ENCODE measurements at regions not wholly inside any gene's neighbourhood (a gene's known extent, or its start where the extent isn't known, plus 50 kb on each side); places are given as distances from the start of the nearest gene placed in this dataset.

DNA sequence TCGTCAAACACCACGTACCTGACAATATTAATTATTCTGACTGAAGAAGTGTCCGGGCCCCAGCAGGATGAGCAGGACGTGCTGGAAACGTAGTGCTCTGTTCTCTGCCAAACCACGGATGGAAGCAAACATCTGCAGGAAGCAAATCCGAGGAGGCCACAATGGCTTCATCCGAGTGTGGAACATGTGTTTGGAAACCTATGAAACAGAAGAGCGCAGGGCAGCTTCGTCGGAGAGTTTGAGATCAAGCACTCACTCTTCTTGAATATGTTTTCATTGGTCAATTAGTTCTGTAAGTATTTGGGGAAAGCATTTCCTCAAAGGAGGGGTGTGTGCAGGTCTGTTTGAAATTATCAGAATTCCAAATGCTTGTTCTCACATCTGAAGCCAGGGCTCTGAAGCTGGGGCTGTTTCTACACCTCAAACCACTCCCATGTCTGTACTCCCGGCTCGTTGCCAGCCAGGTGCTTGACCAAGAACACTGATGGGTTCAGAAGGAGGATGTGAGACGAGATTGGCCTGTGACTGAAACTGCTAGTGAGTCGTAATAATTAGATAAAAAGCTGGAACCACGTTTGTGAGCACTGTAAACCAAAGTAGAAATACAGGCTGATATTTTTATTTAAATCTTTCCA lies 356.6 kb upstream of the SALL3 start:
- H3K36me3 ChIP-seq (ENCODE audit: control insufficient read depth in 2 of 2, extremely low read depth in 1 of 2, insufficient read depth in 1 of 2, low read length in 1 of 2) = no peaks in the 10 kb centered on the region
- WGBS (ENCODE audit: insufficient coverage) = 79% methylated on average over 8 of the region's 16 CpGs
- H3K27ac ChIP-seq (ENCODE audit: low read length) = no peak overlapping the region
- Mint-ChIP-seq H3K36me3 (no peaks in the 10 kb centered on the region), H3K27ac (no peak overlapping the region), H3K4me1 (peaks cover 0 to 11% (median 0%) of the 10 kb centered on the region in 3 donors), H3K9me3 (peaks cover 0 to 3% (median 0%) of the 10 kb centered on the region in 3 donors), H3K27me3 (peaks cover 4 to 29% of the 10 kb centered on the region in 2 donors), H3K4me3 (no peak overlapping the region)
- no peak overlapping the region for H3K4me3 ChIP-seq (ENCODE audit: control insufficient read depth in 1 of 2, extremely low read depth in 1 of 2, low read length in 1 of 2)
- ChIA-PET CTCF (no interaction called here), POLR2A (no interaction called here)
- H3K27me3 ChIP-seq (replicated peaks in 1 of 2; ENCODE audit: control insufficient read depth in 2 of 2, extremely low read depth in 1 of 2, insufficient read depth in 2 of 2, low read length in 1 of 2) = peaks cover 0 to 19% of the 10 kb centered on the region in 2 experiments
- DNase-seq = no peak
- H3K4me1 ChIP-seq (ENCODE audit: control insufficient read depth in 1 of 2, extremely low read depth in 1 of 2, insufficient read depth in 2 of 2, low read length in 2 of 2) = no peaks in the 10 kb centered on the region
- no peak for ATAC-seq (replicated peaks in 1 of 4)
- no peaks in the 10 kb centered on the region for H3K9me3 ChIP-seq

DNA sequence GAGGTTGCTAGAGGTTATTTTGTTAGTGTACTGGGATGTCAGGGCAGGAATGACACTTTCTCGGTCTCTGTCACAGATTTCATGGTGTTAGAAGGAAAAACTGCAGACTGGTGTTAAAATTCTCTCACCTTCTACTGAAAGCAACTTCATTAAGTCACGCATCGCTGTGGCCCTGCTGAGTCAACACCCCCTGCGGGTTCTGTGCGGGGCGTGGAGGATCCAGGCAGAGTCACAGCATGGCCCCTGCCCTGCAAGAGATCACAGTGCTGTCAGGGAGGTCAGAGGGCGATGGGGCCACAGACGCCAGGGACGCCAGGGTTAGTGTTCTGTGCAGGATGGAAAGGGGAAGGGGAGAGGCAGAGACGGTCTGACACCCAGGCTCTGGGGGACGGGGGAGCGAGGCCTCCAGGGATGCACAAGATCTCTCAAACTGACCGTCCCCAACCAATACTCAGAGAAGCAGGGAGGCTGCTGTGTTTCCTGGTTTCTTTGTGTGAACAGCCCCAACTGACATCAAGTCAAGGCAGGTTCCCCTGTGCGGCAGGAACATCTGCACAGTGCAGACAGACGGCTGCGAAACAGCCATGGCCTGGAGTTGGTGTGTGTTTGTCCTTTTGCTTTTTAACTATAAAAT lies 354.9 kb upstream of the SALL3 start:
- DNase-seq (no peak), ATAC-seq (replicated peaks in 1 of 4) (no peak)
- H3K4me1 Mint-ChIP-seq = peaks cover 0 to 11% (median 0%) of the 10 kb centered on the region in 3 donors
- H3K27ac Mint-ChIP-seq = peak overlapping the region in 1 of 2 donors; percentile 11
- ChIA-PET POLR2A (no interaction called here), CTCF (no interaction called here)
- H3K27ac ChIP-seq (ENCODE audit: low read length) = no peak overlapping the region
- H3K36me3 ChIP-seq (ENCODE audit: control insufficient read depth in 2 of 2, extremely low read depth in 1 of 2, insufficient read depth in 1 of 2, low read length in 1 of 2) = no peaks in the 10 kb centered on the region
- H3K9me3 Mint-ChIP-seq = no peaks in the 10 kb centered on the region
- H3K4me3 Mint-ChIP-seq = no peak overlapping the region
- no peaks in the 10 kb centered on the region for H3K9me3 ChIP-seq
- H3K27me3 ChIP-seq (replicated peaks in 1 of 2; ENCODE audit: control insufficient read depth in 2 of 2, extremely low read depth in 1 of 2, insufficient read depth in 2 of 2, low read length in 1 of 2) = peaks cover 0 to 14% of the 10 kb centered on the region in 2 experiments
- H3K4me1 ChIP-seq (ENCODE audit: control insufficient read depth in 1 of 2, extremely low read depth in 1 of 2, insufficient read depth in 2 of 2, low read length in 2 of 2) = no peaks in the 10 kb centered on the region
- H3K27me3 Mint-ChIP-seq = peaks cover 4 to 27% of the 10 kb centered on the region in 2 donors
- H3K4me3 ChIP-seq (ENCODE audit: control insufficient read depth in 1 of 2, extremely low read depth in 1 of 2, low read length in 1 of 2) = no peak overlapping the region
- H3K36me3 Mint-ChIP-seq = no peaks in the 10 kb centered on the region
- 45% methylated on average over 8 of the region's 16 CpGs for WGBS (ENCODE audit: insufficient coverage)

DNA sequence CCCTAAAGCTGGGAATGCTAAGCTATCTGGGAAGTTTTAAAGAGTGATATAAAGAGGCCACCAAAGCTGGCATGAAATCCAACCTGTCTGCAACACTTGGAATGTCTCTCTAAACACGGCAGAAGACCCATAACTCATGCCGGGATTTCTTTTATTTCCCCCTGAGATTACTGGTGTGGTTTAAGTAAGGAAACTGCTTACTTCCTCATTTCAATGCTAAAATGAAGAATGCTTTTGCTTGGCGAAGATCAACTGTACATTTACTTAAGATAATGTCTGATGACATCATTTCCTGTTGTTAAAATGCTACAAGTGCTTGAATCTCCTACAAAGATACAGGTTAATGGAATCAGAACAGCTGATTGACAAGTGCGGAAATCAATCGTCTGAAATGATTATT lies 353.8 kb upstream of the SALL3 start:
- Mint-ChIP-seq H3K27me3 (peaks cover 4 to 27% of the 10 kb centered on the region in 2 donors), H3K4me3 (no peak overlapping the region), H3K9me3 (peaks cover 0 to 8% (median 0%) of the 10 kb centered on the region in 3 donors), H3K36me3 (no peaks in the 10 kb centered on the region), H3K27ac (peak overlapping the region in 1 of 2 donors; percentile 5), H3K4me1 (peaks cover 0 to 11% (median 0%) of the 10 kb centered on the region in 3 donors)
- ATAC-seq (replicated peaks in 1 of 4) (no peak), DNase-seq (no peak)
- CTCF ChIA-PET = no interaction called here
- Histone ChIP-seq H3K4me1 (ENCODE audit: control insufficient read depth in 1 of 2, extremely low read depth in 1 of 2, insufficient read depth in 2 of 2, low read length in 2 of 2) (no peaks in the 10 kb centered on the region), H3K27ac (ENCODE audit: low read length) (no peak overlapping the region), H3K4me3 (ENCODE audit: control insufficient read depth in 1 of 2, extremely low read depth in 1 of 2, low read length in 1 of 2) (no peak overlapping the region), H3K9me3 (no peaks in the 10 kb centered on the region), H3K27me3 (replicated peaks in 1 of 2; ENCODE audit: control insufficient read depth in 2 of 2, extremely low read depth in 1 of 2, insufficient read depth in 2 of 2, low read length in 1 of 2) (peaks cover 0 to 14% of the 10 kb centered on the region in 2 experiments), H3K36me3 (ENCODE audit: control insufficient read depth in 2 of 2, extremely low read depth in 1 of 2, insufficient read depth in 1 of 2, low read length in 1 of 2) (no peaks in the 10 kb centered on the region)
- no CpG with 5 or more reads among the region's 5 CpGs for WGBS (ENCODE audit: insufficient coverage)
- POLR2A ChIA-PET = no interaction called here

DNA sequence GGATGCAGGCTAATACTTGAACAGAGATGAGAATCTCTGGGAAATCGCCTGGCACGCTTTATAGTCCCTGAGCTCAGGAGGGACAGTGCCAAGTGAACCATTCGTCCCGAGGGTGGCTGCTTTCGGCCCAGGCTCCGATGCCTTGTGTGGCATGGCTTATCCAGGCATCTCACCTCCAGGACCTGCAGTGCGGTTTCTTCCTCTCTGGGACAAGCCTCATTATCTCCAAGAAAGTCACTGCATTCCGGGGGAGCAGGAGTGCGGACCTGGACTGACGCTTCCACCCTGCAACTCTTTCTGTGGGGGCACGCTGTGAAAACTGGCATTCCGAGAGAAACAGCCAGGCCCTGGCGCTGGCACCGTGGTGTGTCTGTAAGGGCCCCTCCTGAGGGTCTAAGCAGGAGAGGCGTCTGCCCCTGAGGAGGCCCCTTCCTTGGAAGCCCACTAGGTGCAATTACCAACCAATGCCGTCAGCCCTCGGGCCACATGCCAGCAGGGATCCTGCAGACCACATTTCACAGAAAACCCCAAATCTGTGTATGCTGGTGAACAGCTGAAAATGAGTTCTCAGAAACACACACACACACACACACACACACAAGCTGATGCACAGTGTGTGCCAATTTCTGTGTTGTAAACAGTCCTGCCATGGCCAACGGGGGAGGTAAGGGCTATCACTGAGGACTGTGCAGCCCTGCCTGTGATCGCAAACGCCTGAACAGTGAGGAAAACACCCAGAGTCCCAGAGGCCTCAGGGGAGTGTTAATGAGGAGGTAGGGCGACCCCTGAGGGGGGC lies 351.9 kb upstream of the SALL3 start:
- H3K36me3 ChIP-seq (ENCODE audit: control insufficient read depth in 2 of 2, extremely low read depth in 1 of 2, insufficient read depth in 1 of 2, low read length in 1 of 2) = no peaks in the 10 kb centered on the region
- H3K27me3 Mint-ChIP-seq = peaks cover 4 to 25% of the 10 kb centered on the region in 2 donors
- no peak overlapping the region for H3K27ac ChIP-seq (ENCODE audit: low read length)
- H3K4me1 Mint-ChIP-seq = peaks cover 0 to 11% (median 0%) of the 10 kb centered on the region in 3 donors
- no peaks in the 10 kb centered on the region for H3K36me3 Mint-ChIP-seq
- H3K4me3 Mint-ChIP-seq = no peak overlapping the region
- H3K4me3 ChIP-seq (ENCODE audit: control insufficient read depth in 1 of 2, extremely low read depth in 1 of 2, low read length in 1 of 2) = no peak overlapping the region
- ChIA-PET CTCF (no interaction called here), POLR2A (no interaction called here)
- no peaks in the 10 kb centered on the region for H3K9me3 ChIP-seq
- no peaks in the 10 kb centered on the region for H3K4me1 ChIP-seq (ENCODE audit: control insufficient read depth in 1 of 2, extremely low read depth in 1 of 2, insufficient read depth in 2 of 2, low read length in 2 of 2)
- DNase-seq (no peak), ATAC-seq (replicated peaks in 1 of 4) (no peak)
- H3K27me3 ChIP-seq (replicated peaks in 1 of 2; ENCODE audit: control insufficient read depth in 2 of 2, extremely low read depth in 1 of 2, insufficient read depth in 2 of 2, low read length in 1 of 2) = peaks cover 0 to 9% of the 10 kb centered on the region in 2 experiments
- H3K9me3 Mint-ChIP-seq = peaks cover 0 to 20% (median 0%) of the 10 kb centered on the region in 3 donors
- no peak overlapping the region for H3K27ac Mint-ChIP-seq
- 85% methylated on average over 16 of the region's 21 CpGs for WGBS (ENCODE audit: insufficient coverage)

DNA sequence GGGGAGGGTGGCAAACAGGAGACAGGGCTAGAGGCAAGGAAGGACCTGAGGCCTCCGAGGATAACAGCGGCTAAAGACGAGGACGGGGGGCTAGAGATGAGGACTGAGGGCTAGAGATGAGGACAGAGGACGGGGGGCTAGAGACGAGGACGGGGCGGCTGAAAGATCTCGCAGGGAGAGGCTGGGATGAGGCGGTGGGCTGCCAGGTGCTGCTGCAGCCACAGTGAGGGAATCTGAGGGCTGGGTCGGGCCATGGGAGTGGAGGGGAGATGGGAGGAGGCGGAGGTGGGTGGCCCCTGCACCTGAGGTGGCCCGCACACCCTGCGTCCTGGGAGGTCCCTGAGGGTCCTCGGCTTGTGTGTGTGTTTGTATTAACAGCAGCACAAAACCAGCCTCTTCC lies 350.2 kb upstream of the SALL3 start:
- ChIA-PET POLR2A (no interaction called here), CTCF (no interaction called here)
- Mint-ChIP-seq H3K27ac (no peak overlapping the region), H3K9me3 (peaks cover 0 to 20% (median 0%) of the 10 kb centered on the region in 3 donors), H3K4me3 (no peak overlapping the region), H3K27me3 (peaks cover 4 to 15% of the 10 kb centered on the region in 2 donors), H3K4me1 (peaks cover 6 to 18% (median 6%) of the 10 kb centered on the region in 3 donors), H3K36me3 (no peaks in the 10 kb centered on the region)
- H3K27ac ChIP-seq (ENCODE audit: low read length) = no peak overlapping the region
- H3K4me3 ChIP-seq (ENCODE audit: control insufficient read depth in 1 of 2, extremely low read depth in 1 of 2, low read length in 1 of 2) = no peak overlapping the region
- H3K9me3 ChIP-seq = no peaks in the 10 kb centered on the region
- DNase-seq (no peak), ATAC-seq (replicated peaks in 1 of 4) (no peak)
- no peaks in the 10 kb centered on the region for H3K36me3 ChIP-seq (ENCODE audit: control insufficient read depth in 2 of 2, extremely low read depth in 1 of 2, insufficient read depth in 1 of 2, low read length in 1 of 2)
- 84% methylated on average over 11 of the region's 15 CpGs for WGBS (ENCODE audit: insufficient coverage)
- peaks cover 3 to 7% of the 10 kb centered on the region in 2 experiments for H3K4me1 ChIP-seq (ENCODE audit: control insufficient read depth in 1 of 2, extremely low read depth in 1 of 2, insufficient read depth in 2 of 2, low read length in 2 of 2)
- H3K27me3 ChIP-seq (replicated peaks in 1 of 2; ENCODE audit: control insufficient read depth in 2 of 2, extremely low read depth in 1 of 2, insufficient read depth in 2 of 2, low read length in 1 of 2) = peaks cover 0 to 7% of the 10 kb centered on the region in 2 experiments

DNA sequence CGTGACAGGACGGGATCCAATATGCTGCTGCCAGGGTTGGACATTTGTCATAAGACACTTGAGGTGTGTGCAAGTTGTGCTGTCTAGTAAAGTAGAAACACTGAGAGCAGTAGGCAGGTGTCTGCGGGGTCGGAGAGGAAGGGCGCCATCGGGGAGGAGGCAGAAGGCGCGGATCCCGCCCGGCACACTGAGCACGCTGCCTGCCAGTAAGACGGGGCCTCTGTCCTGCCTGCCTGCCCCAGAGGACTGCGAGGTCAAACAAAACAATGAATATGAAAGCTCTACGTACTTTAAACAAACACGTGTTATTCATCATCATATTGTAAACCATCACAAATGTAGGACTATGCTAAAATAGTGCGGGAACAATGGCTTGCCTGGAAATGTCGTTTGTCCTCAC lies 349.3 kb upstream of the SALL3 start:
- Histone ChIP-seq H3K36me3 (ENCODE audit: control insufficient read depth in 2 of 2, extremely low read depth in 1 of 2, insufficient read depth in 1 of 2, low read length in 1 of 2) (no peaks in the 10 kb centered on the region), H3K27ac (ENCODE audit: low read length) (no peak overlapping the region), H3K27me3 (replicated peaks in 1 of 2; ENCODE audit: control insufficient read depth in 2 of 2, extremely low read depth in 1 of 2, insufficient read depth in 2 of 2, low read length in 1 of 2) (peaks cover 0 to 7% of the 10 kb centered on the region in 2 experiments), H3K4me1 (ENCODE audit: control insufficient read depth in 1 of 2, extremely low read depth in 1 of 2, insufficient read depth in 2 of 2, low read length in 2 of 2) (peaks cover 3 to 17% of the 10 kb centered on the region in 2 experiments), H3K4me3 (ENCODE audit: control insufficient read depth in 1 of 2, extremely low read depth in 1 of 2, low read length in 1 of 2) (no peak overlapping the region), H3K9me3 (no peaks in the 10 kb centered on the region)
- DNase-seq = no peak
- Mint-ChIP-seq H3K36me3 (no peaks in the 10 kb centered on the region), H3K27ac (no peak overlapping the region), H3K4me1 (peaks cover 7 to 23% (median 10%) of the 10 kb centered on the region in 3 donors), H3K9me3 (peaks cover 0 to 20% (median 0%) of the 10 kb centered on the region in 3 donors), H3K27me3 (peaks cover 0 to 10% of the 10 kb centered on the region in 2 donors), H3K4me3 (no peak overlapping the region)
- ChIA-PET POLR2A (no interaction called here), CTCF (no interaction called here)
- 85% methylated on average over 17 of the region's 17 CpGs for WGBS (ENCODE audit: insufficient coverage)
- no peak for ATAC-seq (replicated peaks in 1 of 4)
